GM12873 (cell line): ENCODE measurements at regions not wholly inside any gene's neighbourhood (a gene's known extent, or its start where the extent isn't known, plus 50 kb on each side); places are given as distances from the start of the nearest gene placed in this dataset.

Experiments
- CTCF ChIP-seq: IDR thresholded peaks from 2 replicates; pipeline ENCODE4 v1.5.1; 2012; ENCODE audit warnings: low read depth, mild to moderate bottlenecking, moderate library complexity, low read length, control low read depth; ENCODE audit not compliant: insufficient read depth; ENCODE audit errors: missing control alignments

- no peak for TF ChIP-seq CTCF
Measured at GRCh38 chr18:73006331-73006730, 138.5 kb upstream of the NETO1 start.

GRCh38 chr18:73004260-73004659, 136.5 kb upstream of the NETO1 start:
- no peak for TF ChIP-seq CTCF

- no peak for TF ChIP-seq CTCF
Measured at GRCh38 chr18:72999971-73000607, 132.3 kb upstream of the NETO1 start.

GRCh38 chr18:72995558-72995957, 127.8 kb upstream of the NETO1 start:
- no peak for TF ChIP-seq CTCF

- TF ChIP-seq CTCF = no peak
Measured at GRCh38 chr18:72993250-72993649, 125.5 kb upstream of the NETO1 start.

- TF ChIP-seq CTCF = no peak
Measured at GRCh38 chr18:72991379-72991778, 123.6 kb upstream of the NETO1 start.

GRCh38 chr18:72986103-72986502, 118.3 kb upstream of the NETO1 start:
- no peak for TF ChIP-seq CTCF
